Activated CD8-positive, alpha-beta memory T cell treated with anti-CD3 and anti-CD28 coated beads, Interleukin-2, amount 50 U/mL, for 1 hour (primary cell): ENCODE measurements at regions not wholly inside any gene's neighbourhood (a gene's known extent, or its start where the extent isn't known, plus 50 kb on each side); places are given as distances from the start of the nearest gene placed in this dataset.

Experiments
- DNase-seq: peaks from one replicate; pipeline ENCODE4 v3.0.0-alpha.2; 2020; ENCODE audit errors: extremely low read depth

DNA sequence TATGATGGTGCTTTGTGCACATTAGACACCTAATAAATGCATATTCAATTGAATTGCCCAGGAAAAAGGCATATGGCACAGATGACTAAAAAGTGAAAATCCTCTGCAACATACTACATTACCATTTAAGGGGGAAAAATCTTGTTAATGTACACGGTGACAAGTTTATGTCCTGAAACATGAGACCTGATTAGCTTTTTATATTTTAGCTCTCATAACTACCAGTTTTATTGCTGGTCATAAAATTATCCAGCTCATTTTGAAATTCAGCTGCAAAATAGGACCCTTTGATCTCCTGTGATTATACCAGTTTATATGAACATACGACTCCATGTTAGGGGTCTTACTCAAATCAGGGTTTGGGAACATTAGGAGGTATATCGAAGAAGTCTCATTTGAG lies 684.6 kb upstream of the CCDC54 start:
- DNase-seq: no peak

DNA sequence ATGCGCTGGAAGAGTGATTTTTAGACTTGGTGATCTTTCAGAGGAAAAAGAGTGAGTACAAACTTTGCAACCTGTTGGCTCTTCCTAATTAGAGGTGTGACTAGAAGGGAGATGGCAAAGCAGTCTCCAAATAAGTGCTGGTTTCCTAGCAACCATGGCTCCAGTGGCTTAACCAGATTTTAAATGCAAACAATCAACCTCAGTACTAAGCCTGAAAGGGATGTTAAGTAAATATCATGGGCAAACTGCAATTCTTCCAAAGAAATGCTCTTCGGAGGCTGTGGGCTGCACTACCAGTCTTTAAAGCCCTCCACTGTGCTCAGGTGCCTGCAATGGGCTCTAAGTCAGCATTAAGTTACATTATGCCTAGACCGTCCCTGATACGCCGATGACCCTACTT lies 678.1 kb upstream of the CCDC54 start:
- no peak for DNase-seq

DNA sequence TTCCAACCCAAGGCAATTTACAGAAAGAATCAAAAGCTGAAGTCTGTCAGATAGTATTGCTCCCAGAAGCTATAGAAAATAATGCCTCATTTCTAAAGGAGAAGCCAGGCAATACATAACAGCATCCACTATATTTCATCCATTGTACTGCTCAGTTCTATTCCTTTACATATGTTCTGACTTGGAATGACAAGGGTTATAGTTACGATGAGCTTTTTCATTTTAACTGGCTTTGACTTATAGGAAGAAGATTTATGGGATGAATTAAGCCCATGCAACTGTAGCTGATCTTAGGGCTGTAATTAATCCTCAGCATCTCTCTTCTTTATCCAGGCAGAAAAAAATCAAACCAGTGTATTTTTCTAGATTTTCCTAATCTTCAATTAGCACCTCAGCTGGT lies 676.3 kb upstream of the CCDC54 start:
- DNase-seq: no peak

DNA sequence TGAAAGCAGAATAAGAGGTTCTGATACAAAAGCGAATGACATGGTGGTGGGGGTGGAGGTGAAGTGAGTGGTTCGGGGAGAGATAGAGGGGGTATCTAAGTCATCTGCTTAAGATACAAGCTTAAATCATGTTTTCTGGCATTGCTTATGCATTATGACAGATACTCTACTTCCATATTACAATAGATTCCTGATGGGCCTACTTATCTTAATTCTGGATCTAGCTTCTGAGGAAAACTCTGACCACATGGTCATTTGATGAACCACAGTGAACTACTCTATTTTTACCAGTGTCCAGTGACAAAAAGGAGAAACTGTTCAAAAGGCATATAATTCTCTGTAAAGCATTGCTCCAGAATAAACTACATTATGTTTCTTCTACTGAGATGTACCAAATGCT lies 673.7 kb upstream of the CCDC54 start:
- no peak for DNase-seq

- no peak for DNase-seq
Observed at GRCh38 chr3:106707347-106707746, 669.9 kb upstream of the CCDC54 start.

DNA sequence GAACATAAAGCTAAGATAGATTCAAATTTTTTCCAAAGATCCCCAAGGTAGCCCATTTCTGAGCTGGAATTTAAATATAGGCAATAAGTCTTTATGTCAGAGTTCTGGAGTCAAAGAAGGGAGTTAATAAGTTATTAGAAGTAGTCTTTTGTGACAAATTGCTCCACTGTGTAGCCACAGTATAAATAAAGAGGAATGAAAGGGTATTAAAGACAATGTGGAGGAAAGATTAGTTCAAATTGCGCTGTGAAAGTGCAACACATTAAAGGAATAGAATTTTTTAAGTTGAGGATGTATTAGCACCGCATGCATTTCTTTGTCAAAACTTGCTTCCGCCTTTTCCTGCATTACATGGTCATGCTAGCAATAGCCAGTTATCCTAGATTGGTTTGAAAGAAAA lies 666.6 kb upstream of the CCDC54 start:
- no peak for DNase-seq

GRCh38 chr3:106711650-106712049 lies 665.6 kb upstream of the CCDC54 start:
- DNase-seq: no peak

GRCh38 chr3:106714400-106714799 lies 662.8 kb upstream of the CCDC54 start:
- no peak for DNase-seq

DNA sequence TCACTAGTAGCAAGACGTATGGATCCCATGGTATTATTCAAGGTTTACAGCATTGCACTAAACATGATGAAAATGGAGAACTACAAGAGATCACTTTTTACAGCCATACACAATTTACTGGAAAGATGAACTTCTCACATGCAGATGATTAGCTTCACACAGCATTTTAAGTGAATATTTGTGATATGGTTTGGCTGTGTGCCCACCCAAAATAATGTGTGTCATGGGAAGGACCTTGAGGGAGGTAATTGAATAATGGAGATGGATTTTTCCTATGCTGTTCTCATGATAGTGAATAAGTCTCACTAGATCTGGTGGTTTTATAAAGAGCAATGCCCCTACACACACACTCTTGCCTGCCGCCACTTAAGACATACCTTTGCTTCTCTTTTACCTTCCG lies 662.0 kb upstream of the CCDC54 start:
- no peak for DNase-seq

GRCh38 chr3:106717178-106717780 lies 660.0 kb upstream of the CCDC54 start:
- DNase-seq: no peak

DNA sequence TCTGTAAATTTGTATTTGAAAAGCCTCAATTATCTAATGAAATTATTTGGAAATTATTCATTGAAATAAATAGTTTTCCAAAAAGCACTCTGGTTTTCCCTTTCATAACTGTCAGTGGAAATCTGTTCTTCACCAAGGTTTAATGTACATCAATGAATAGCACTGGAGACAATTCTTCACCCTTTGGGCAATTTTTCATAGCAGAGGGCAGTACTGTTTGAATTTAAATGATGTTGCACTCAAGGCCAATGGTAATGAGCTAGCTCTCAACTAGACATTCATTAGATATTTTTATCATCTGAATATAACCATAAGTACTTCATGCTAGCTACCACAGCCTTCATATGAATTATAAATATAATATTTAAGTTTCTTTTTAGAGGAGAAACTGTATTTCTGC lies 658.2 kb upstream of the CCDC54 start:
- DNase-seq: no peak

- DNase-seq: no peak
Observed at GRCh38 chr3:106719583-106719982, 657.7 kb upstream of the CCDC54 start.

- DNase-seq: no peak
Observed at GRCh38 chr3:106720510-106720909, 656.7 kb upstream of the CCDC54 start.

DNA sequence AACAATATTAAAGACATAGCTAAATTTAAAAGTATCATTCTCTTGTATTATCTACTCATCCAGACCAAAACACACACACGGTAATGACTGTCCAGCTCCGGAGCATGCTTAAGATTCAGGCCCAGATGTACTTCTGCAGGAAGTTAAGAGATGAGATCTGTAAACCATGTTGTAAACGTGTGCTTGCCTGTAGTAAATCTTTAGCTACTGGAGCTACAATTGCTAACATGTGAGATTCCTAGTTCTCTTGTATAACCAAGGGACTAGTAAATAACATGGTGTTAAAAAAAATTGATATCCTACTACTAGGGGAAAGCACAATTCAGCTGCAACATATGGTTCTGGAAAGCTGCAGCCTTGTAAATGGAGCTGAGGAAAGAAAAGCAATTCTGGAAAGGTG lies 651.7 kb upstream of the CCDC54 start:
- no peak for DNase-seq

DNA sequence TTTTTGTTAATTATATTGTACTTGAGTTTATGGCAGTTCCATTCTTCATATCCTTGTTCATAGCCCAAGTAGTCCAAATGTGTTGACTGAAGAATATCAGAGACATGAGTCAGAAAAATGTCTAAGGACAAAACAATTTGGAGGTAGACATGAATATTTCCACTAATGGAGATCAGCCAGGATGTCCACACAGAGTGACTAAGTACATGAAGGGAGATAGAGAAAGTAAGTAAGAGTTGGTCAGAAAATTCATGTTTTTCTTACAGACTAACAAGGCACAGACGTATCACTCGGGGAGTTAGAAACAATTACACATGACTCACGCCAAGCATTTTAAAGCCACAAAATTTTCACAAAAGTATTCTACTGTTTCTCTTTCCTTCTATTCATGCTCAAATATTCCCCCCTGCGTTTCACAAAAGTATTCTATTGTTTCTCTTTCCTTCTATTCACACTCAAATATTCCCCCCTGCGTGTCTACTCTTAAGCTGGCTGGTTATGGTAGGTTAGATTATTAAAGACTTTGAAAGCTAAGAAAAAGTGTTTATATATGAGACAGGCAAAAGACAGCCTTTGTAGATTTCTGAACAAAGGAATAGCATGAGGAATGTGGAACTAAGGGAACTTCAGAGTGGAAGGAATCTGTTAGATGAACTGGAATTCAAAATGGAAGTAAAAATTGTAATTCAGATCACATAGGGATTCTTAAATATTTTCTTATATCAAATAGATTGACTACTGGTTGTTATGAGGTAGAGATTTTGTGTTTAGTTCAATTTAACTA lies 648.7 kb upstream of the CCDC54 start:
- no peak for DNase-seq

GRCh38 chr3:106729481-106729880 lies 647.8 kb upstream of the CCDC54 start:
- DNase-seq: no peak

DNA sequence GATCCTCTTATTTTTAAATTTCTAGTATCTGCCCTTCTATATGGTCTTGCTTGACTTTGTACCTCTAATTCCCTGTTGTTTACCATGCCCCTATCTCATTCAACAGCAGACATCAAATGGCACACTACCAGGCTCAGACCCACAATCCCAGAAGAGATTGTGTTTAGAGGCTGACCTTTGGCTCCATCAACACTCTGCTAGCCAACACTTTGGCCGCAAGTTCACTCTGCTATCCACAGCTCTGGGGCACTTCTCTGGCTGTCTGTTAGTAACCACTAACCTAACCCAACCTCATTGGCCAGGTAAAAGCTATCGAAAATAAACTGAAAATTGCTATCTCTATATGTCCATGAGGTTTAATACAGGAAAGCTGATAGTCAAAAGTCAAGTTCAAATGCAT lies 646.0 kb upstream of the CCDC54 start:
- DNase-seq: no peak

- no peak for DNase-seq
Observed at GRCh38 chr3:106734712-106735111, 642.5 kb upstream of the CCDC54 start.

DNA sequence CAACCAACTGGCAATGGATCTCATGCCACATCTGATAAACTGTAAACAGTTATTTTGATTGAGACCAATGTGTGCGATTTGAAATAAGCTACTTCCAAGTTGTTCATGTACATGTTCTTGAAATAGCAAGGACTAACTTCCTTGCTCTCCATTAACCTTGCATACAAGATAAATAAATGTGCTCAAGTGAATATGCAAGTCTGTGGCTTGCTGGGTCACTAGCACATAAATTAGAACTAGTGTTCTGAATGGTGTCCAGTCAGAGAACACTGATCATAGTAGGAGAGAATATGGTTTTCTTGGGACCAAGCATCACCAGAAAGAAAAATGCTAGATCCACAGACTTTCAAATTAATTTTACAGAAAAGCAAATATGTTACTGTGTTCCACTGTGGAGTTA lies 640.0 kb upstream of the CCDC54 start:
- DNase-seq: no peak

DNA sequence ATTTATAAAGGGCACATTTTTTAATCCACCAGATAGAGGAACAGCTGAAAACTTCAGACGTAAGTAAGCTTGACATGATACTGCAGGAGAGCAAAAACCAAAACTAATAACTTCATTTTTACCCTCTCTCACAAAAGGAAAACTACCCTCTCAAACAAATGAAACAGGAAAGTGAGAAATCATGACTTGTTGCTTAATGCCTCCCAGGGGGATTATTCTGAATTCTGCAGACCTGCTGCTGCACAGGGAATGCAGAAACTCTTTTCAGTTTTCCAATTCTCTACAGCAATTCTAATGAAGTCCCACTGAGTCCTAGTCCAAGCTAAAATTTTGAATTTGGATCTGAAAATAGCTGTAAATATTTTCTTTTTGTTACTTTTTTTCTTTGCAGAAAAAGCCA lies 637.1 kb upstream of the CCDC54 start:
- DNase-seq: no peak

- DNase-seq: no peak
Observed at GRCh38 chr3:106745344-106746168, 631.7 kb upstream of the CCDC54 start.

GRCh38 chr3:106746286-106746685 lies 631.0 kb upstream of the CCDC54 start:
- DNase-seq: no peak
